Transverse colon (tissue), 4 donors: ENCODE measurements at regions not wholly inside any gene's neighbourhood (a gene's known extent, or its start where the extent isn't known, plus 50 kb on each side); places are given as distances from the start of the nearest gene placed in this dataset.

Source experiments
- DNase-seq: peaks from one replicate; pipeline ENCODE4 v3.0.0-alpha.2; 2019
- H3K27ac ChIP-seq, 4 donors: fragments of 200-600 bp; sonication (generic); 2 replicates each; pipeline ENCODE4 v1.5.1; 2016 to 2018; ENCODE audit warnings: inconsistent platforms in 4 of 4
- H3K27me3 ChIP-seq: fragments of 200-600 bp; sonication (generic); 2 replicates; pipeline ENCODE4 v1.5.1; 2017; ENCODE audit warnings: inconsistent platforms
- H3K36me3 ChIP-seq, 4 donors: fragments of 200-600 bp; sonication (generic); 2 replicates each; pipeline ENCODE4 v1.5.1; 2017 to 2019; ENCODE audit warnings: inconsistent platforms in 4 of 4
- H3K4me1 ChIP-seq, 4 donors: fragments of 200-600 bp; sonication (generic); 2 replicates each; pipeline ENCODE4 v1.5.1; 2017 to 2020; ENCODE audit warnings: inconsistent platforms in 4 of 4
- H3K4me3 ChIP-seq, 4 donors: fragments of 200-600 bp; sonication (generic); 1 replicate in 1 of 4; 2 replicates in 3 of 4; pipeline versions ENCODE4 v1.5.1 to v1.6.1; 2017 to 2019; ENCODE audit warnings: inconsistent platforms in 4 of 4
- H3K9me3 ChIP-seq, 2 donors: fragments of 200-600 bp; sonication (generic); 2 replicates each; pipeline ENCODE4 v1.5.1; 2017 to 2019; ENCODE audit warnings: inconsistent platforms in 2 of 2
- CTCF ChIP-seq, 5 experiments: fragments of 200-600 bp in 3 of 5; fragments of 450-650 bp in 2 of 5; sonication (generic) in 3 of 5; IDR thresholded peaks; 1 replicate in 2 of 5; 2 replicates in 3 of 5; pipeline ENCODE4 v1.5.1; 2016 to 2017; ENCODE audit warnings: antibody characterized with exemption in 5 of 5, inconsistent platforms in 3 of 5, mild to moderate bottlenecking in 2 of 5, moderate library complexity in 1 of 5
- EP300 ChIP-seq: sonication (generic); formaldehyde crosslinking; IDR thresholded peaks from one replicate; pipeline ENCODE4 v1.6.1; 2017; ENCODE audit warnings: antibody characterized with exemption, low read depth
- POLR2A ChIP-seq: fragments of 450-650 bp; IDR thresholded peaks from one replicate; pipeline ENCODE4 v1.6.1; 2016; ENCODE audit warnings: antibody characterized with exemption, mild to moderate bottlenecking, moderate library complexity
- POLR2AphosphoS5 ChIP-seq, 3 donors: sonication (generic); formaldehyde crosslinking; IDR thresholded peaks; one replicate each; pipeline ENCODE4 v1.6.1; 2016; ENCODE audit warnings: antibody characterized with exemption in 3 of 3
- WGBS, 2 donors: methylation state at CpG; one replicate each; pipeline ENCODE4 v1.1.5; 2018; ENCODE audit warnings: low coverage in 1 of 2; 5-methylcytosine and 5-hydroxymethylcytosine counted together
- in situ Hi-C, 4 donors: fragments of 200-750 bp; cut with MboI; loops; one replicate each; pipeline versions ENCODE4 v1.15.0 to v1.15.1; 2017; ENCODE audit warnings: low sequenced_read_pairs in 3 of 4, low pct_ligation_motif_present in 1 of 4, low pct_unique_long_range_greater_than_20kb in 1 of 4
- intact Hi-C: fragments of 100-400 bp; cut with DNase I; formaldehyde crosslinking; loops from one replicate; pipeline ENCODE4 v1.15.1; 2023; ENCODE audit warnings: low total_unique reads

GRCh38 chr19:27986299-27986698, 1226.7 kb downstream of the UQCRFS1 start:
- H3K27ac ChIP-seq, result no peak overlapping the region
- intact Hi-C loops (no loop called here), in situ Hi-C loops (no loop called here)
- 74 to 80% methylated on average over 1 of the region's 1 CpG for WGBS, 2 donors
- H3K4me1 ChIP-seq, result no peaks in the 10 kb centered on the region
- no peak for TF ChIP-seq CTCF (IDR thresholded peaks at IDR 0.05)
- TF ChIP-seq POLR2AphosphoS5 (IDR thresholded peaks at IDR 0.05), result no peak
- no peak for TF ChIP-seq POLR2A
- TF ChIP-seq EP300, result no peak
- no peaks in the 10 kb centered on the region for H3K9me3 ChIP-seq
- DNase-seq, result no peak
- H3K27me3 ChIP-seq, result no peaks in the 10 kb centered on the region
- no peak overlapping the region for H3K4me3 ChIP-seq
- no peaks in the 10 kb centered on the region for H3K36me3 ChIP-seq

GRCh38 chr19:27975419-27976005, 1237.4 kb downstream of the UQCRFS1 start:
- Histone ChIP-seq H3K36me3 (no peaks in the 10 kb centered on the region), H3K9me3 (no peaks in the 10 kb centered on the region), H3K4me1 (no peaks in the 10 kb centered on the region), H3K27ac (no peak overlapping the region), H3K4me3 (no peak overlapping the region), H3K27me3 (no peaks in the 10 kb centered on the region)
- no peak for TF ChIP-seq POLR2A
- no peak for TF ChIP-seq CTCF (IDR thresholded peaks at IDR 0.05)
- no peak for TF ChIP-seq EP300
- TF ChIP-seq POLR2AphosphoS5 (IDR thresholded peaks at IDR 0.05), result no peak
- WGBS, 2 donors, result 66 to 75% methylated on average over 5 of the region's 5 CpGs
- intact Hi-C loops (no loop called here), in situ Hi-C loops (loop anchor here in 3 of 4 donors (10.0 kb wide), 1 partner anchor 349 kb away; no protein-coding TSS in a partner anchor)
- DNase-seq, result no peak

- intact Hi-C loops (loop anchor here (5.0 kb wide), 1 partner anchor 353 kb away; no protein-coding TSS in a partner anchor), in situ Hi-C loops (loop anchor here (10.0 to 25.0 kb wide), 2 partner anchors 351 to 738 kb away; no protein-coding TSS in a partner anchor)
- Histone ChIP-seq H3K27me3 (no peaks in the 10 kb centered on the region), H3K4me3 (no peak overlapping the region), H3K36me3 (no peaks in the 10 kb centered on the region), H3K27ac (no peak overlapping the region), H3K4me1 (no peaks in the 10 kb centered on the region), H3K9me3 (no peaks in the 10 kb centered on the region)
- WGBS, 2 donors, result 14 to 26% methylated on average over 1 to 2 of the region's 2 CpGs
- peak in 4 of 5 experiments; percentile 32 to 51 (median 40) for TF ChIP-seq CTCF (IDR thresholded peaks at IDR 0.05)
- no peak for TF ChIP-seq POLR2A
- DNase-seq, result peak; percentile 9
Observed at GRCh38 chr19:27974082-27974513, 1238.9 kb downstream of the UQCRFS1 start.

GRCh38 chr19:27972291-27973040, 1240.5 kb downstream of the UQCRFS1 start:
- in situ Hi-C loops, result loop anchor here (10.0 to 25.0 kb wide), 2 partner anchors 352 to 740 kb away; no protein-coding TSS in a partner anchor
- H3K27me3 ChIP-seq, result no peaks in the 10 kb centered on the region
- TF ChIP-seq POLR2A (no peak), CTCF (IDR thresholded peaks at IDR 0.05) (no peak), EP300 (no peak), POLR2AphosphoS5 (IDR thresholded peaks at IDR 0.05) (no peak)
- 26 to 46% methylated on average over 4 to 5 of the region's 5 CpGs for WGBS, 2 donors
- H3K4me1 ChIP-seq, result no peaks in the 10 kb centered on the region
- H3K9me3 ChIP-seq, result no peaks in the 10 kb centered on the region
- H3K4me3 ChIP-seq, result no peak overlapping the region
- H3K27ac ChIP-seq, result no peak overlapping the region
- intact Hi-C loops, result loop anchor here (5.0 kb wide), 1 partner anchor 355 kb away; no protein-coding TSS in a partner anchor
- no peaks in the 10 kb centered on the region for H3K36me3 ChIP-seq
- no peak for DNase-seq
